ENCODE measurements at regions not wholly inside any gene's neighbourhood (a gene's known extent, or its start where the extent isn't known, plus 50 kb on each side); places are given as distances from the start of the nearest gene placed in this dataset.

- DNase-seq (no peak), FAIRE-seq (no peak)
- no peak for TF ChIP-seq CTCF (IDR thresholded peaks at IDR 0.05; ENCODE audit: borderline replicate concordance, extremely low read depth, insufficient read depth)
- H3K9me3 ChIP-seq (ENCODE audit: control insufficient read depth in 2 of 3, insufficient read depth in 1 of 3, low read length in 3 of 3): no peaks in the 10 kb centered on the region
- H3K36me3 ChIP-seq (ENCODE audit: control insufficient read depth in 2 of 3, insufficient read depth in 3 of 3, low read length in 3 of 3): no peaks in the 10 kb centered on the region
- intact Hi-C loops (cut with DNase I): no loop called here
- H3K27me3 ChIP-seq (ENCODE audit: control insufficient read depth, insufficient read depth, low read length): no peaks in the 10 kb centered on the region
- H3K4me3 ChIP-seq (ENCODE audit: low read length in 3 of 3): no peak overlapping the region
- H3K4me1 ChIP-seq (ENCODE audit: control insufficient read depth in 2 of 3, insufficient read depth in 2 of 3, low read depth in 1 of 3, low read length in 3 of 3): no peaks in the 10 kb centered on the region
- H3K9ac ChIP-seq (ENCODE audit: low read length in 3 of 3): no peak overlapping the region
- H3K27ac ChIP-seq (ENCODE audit: low read depth in 2 of 2, low read length in 2 of 2): no peak overlapping the region
Measured at GRCh38 chr2:185347445-185347844, 391.2 kb upstream of the FSIP2 start.

GRCh38 chr2:185360776-185361175 lies 377.8 kb upstream of the FSIP2 start:
- Histone ChIP-seq H3K9ac (ENCODE audit: low read length in 3 of 3) (no peak overlapping the region), H3K9me3 (ENCODE audit: control insufficient read depth in 2 of 3, insufficient read depth in 1 of 3, low read length in 3 of 3) (no peaks in the 10 kb centered on the region), H3K4me3 (ENCODE audit: low read length in 3 of 3) (no peak overlapping the region), H3K27ac (ENCODE audit: low read depth in 2 of 2, low read length in 2 of 2) (no peak overlapping the region), H3K4me1 (ENCODE audit: control insufficient read depth in 2 of 3, insufficient read depth in 2 of 3, low read depth in 1 of 3, low read length in 3 of 3) (no peaks in the 10 kb centered on the region), H3K27me3 (ENCODE audit: control insufficient read depth, insufficient read depth, low read length) (no peaks in the 10 kb centered on the region), H3K36me3 (ENCODE audit: control insufficient read depth in 2 of 3, insufficient read depth in 3 of 3, low read length in 3 of 3) (no peaks in the 10 kb centered on the region)
- intact Hi-C loops (cut with DNase I): no loop called here
- FAIRE-seq (no peak), DNase-seq (no peak)
- no peak for TF ChIP-seq CTCF (IDR thresholded peaks at IDR 0.05; ENCODE audit: borderline replicate concordance, extremely low read depth, insufficient read depth)

- no peak overlapping the region for H3K4me3 ChIP-seq (ENCODE audit: low read length in 3 of 3)
- DNase-seq: peak in 1 of 5 donors; percentile 19
- no peak overlapping the region for H3K9ac ChIP-seq (ENCODE audit: low read length in 3 of 3)
- H3K4me1 ChIP-seq (ENCODE audit: control insufficient read depth in 2 of 3, insufficient read depth in 2 of 3, low read depth in 1 of 3, low read length in 3 of 3): no peaks in the 10 kb centered on the region
- H3K27me3 ChIP-seq (ENCODE audit: control insufficient read depth, insufficient read depth, low read length): no peaks in the 10 kb centered on the region
- no peak overlapping the region for H3K27ac ChIP-seq (ENCODE audit: low read depth in 2 of 2, low read length in 2 of 2)
- no peak for FAIRE-seq
- intact Hi-C loops (cut with DNase I): no loop called here
- H3K9me3 ChIP-seq (ENCODE audit: control insufficient read depth in 2 of 3, insufficient read depth in 1 of 3, low read length in 3 of 3): no peaks in the 10 kb centered on the region
- no peak for TF ChIP-seq CTCF (IDR thresholded peaks at IDR 0.05; ENCODE audit: borderline replicate concordance, extremely low read depth, insufficient read depth)
- no peaks in the 10 kb centered on the region for H3K36me3 ChIP-seq (ENCODE audit: control insufficient read depth in 2 of 3, insufficient read depth in 3 of 3, low read length in 3 of 3)
Measured at GRCh38 chr2:185372188-185372587, 366.4 kb upstream of the FSIP2 start.

- H3K9me3 ChIP-seq (ENCODE audit: control insufficient read depth in 2 of 3, insufficient read depth in 1 of 3, low read length in 3 of 3): no peaks in the 10 kb centered on the region
- H3K9ac ChIP-seq (ENCODE audit: low read length in 3 of 3): no peak overlapping the region
- H3K27me3 ChIP-seq (ENCODE audit: control insufficient read depth, insufficient read depth, low read length): no peaks in the 10 kb centered on the region
- no peaks in the 10 kb centered on the region for H3K36me3 ChIP-seq (ENCODE audit: control insufficient read depth in 2 of 3, insufficient read depth in 3 of 3, low read length in 3 of 3)
- intact Hi-C loops (cut with DNase I): no loop called here
- TF ChIP-seq CTCF (IDR thresholded peaks at IDR 0.05; ENCODE audit: borderline replicate concordance, extremely low read depth, insufficient read depth): no peak
- no peak for FAIRE-seq
- no peaks in the 10 kb centered on the region for H3K4me1 ChIP-seq (ENCODE audit: control insufficient read depth in 2 of 3, insufficient read depth in 2 of 3, low read depth in 1 of 3, low read length in 3 of 3)
- DNase-seq: no peak
- no peak overlapping the region for H3K4me3 ChIP-seq (ENCODE audit: low read length in 3 of 3)
- H3K27ac ChIP-seq (ENCODE audit: low read depth in 2 of 2, low read length in 2 of 2): no peak overlapping the region
Measured at GRCh38 chr2:185373229-185373628, 365.4 kb upstream of the FSIP2 start.

Data from kidney (tissue), 13 donors.